ENCODE measurements at regions not wholly inside any gene's neighbourhood (a gene's known extent, or its start where the extent isn't known, plus 50 kb on each side); places are given as distances from the start of the nearest gene placed in this dataset.

GRCh38 chr20:52402950-52403349 is 211.4 kb upstream of the ZFP64 start:
- Mint-ChIP-seq H3K4me1 (ENCODE audit: low read depth) (no peaks in the 10 kb centered on the region), H3K4me3 (no peak overlapping the region), H3K9me3 (peaks cover 29% of the 10 kb centered on the region), H3K27ac (no peak overlapping the region), H3K36me3 (ENCODE audit: low read depth) (no peaks in the 10 kb centered on the region), H3K27me3 (ENCODE audit: insufficient read depth) (no peaks in the 10 kb centered on the region)
- no peak for DNase-seq
- no peak for TF ChIP-seq CTCF (IDR thresholded peaks at IDR 0.05)

- no peak overlapping the region for H3K27ac Mint-ChIP-seq
- no peak for DNase-seq
- H3K27me3 Mint-ChIP-seq (ENCODE audit: insufficient read depth): no peaks in the 10 kb centered on the region
These were observed 210.9 kb upstream of the ZFP64 start for GRCh38 chr20:52402514-52402913.

GRCh38 chr20:52401431-52401830 is 209.9 kb upstream of the ZFP64 start:
- Mint-ChIP-seq H3K9me3 (peaks cover 23% of the 10 kb centered on the region), H3K27ac (no peak overlapping the region), H3K27me3 (ENCODE audit: insufficient read depth) (no peaks in the 10 kb centered on the region), H3K36me3 (ENCODE audit: low read depth) (no peaks in the 10 kb centered on the region), H3K4me3 (no peak overlapping the region), H3K4me1 (ENCODE audit: low read depth) (no peaks in the 10 kb centered on the region)
- DNase-seq: no peak
- no peak for TF ChIP-seq CTCF (IDR thresholded peaks at IDR 0.05)

More at GRCh38 chr20:52402514-52402913, 210.9 kb upstream of the ZFP64 start:
- no peak for TF ChIP-seq CTCF (IDR thresholded peaks at IDR 0.05)
- peaks cover 34% of the 10 kb centered on the region for H3K9me3 Mint-ChIP-seq
- no peaks in the 10 kb centered on the region for H3K36me3 Mint-ChIP-seq (ENCODE audit: low read depth)
- no peaks in the 10 kb centered on the region for H3K4me1 Mint-ChIP-seq (ENCODE audit: low read depth)
- H3K4me3 Mint-ChIP-seq: no peak overlapping the region

- no peak for TF ChIP-seq CTCF (IDR thresholded peaks at IDR 0.05)
- DNase-seq: no peak
- no peaks in the 10 kb centered on the region for H3K27me3 Mint-ChIP-seq (ENCODE audit: insufficient read depth)
- no peaks in the 10 kb centered on the region for H3K36me3 Mint-ChIP-seq (ENCODE audit: low read depth)
- no peak overlapping the region; the same call in 1 of the 2 replicates for H3K4me3 Mint-ChIP-seq
- no peak overlapping the region for H3K27ac Mint-ChIP-seq
- no peaks in the 10 kb centered on the region for H3K4me1 Mint-ChIP-seq (ENCODE audit: low read depth)
- peaks cover 26% of the 10 kb centered on the region for H3K9me3 Mint-ChIP-seq
These were observed 207.8 kb upstream of the ZFP64 start for GRCh38 chr20:52399352-52399751.

- Mint-ChIP-seq H3K27ac (no peak overlapping the region), H3K27me3 (ENCODE audit: insufficient read depth) (peaks cover 2% of the 10 kb centered on the region; the same call in 1 of the 2 replicates), H3K4me1 (ENCODE audit: low read depth) (no peaks in the 10 kb centered on the region), H3K9me3 (peaks cover 18% of the 10 kb centered on the region), H3K36me3 (ENCODE audit: low read depth) (no peaks in the 10 kb centered on the region), H3K4me3 (no peak overlapping the region)
- no peak for TF ChIP-seq CTCF (IDR thresholded peaks at IDR 0.05)
- no peak for DNase-seq
These were observed 198.0 kb upstream of the ZFP64 start for GRCh38 chr20:52389606-52390005.
